Activated effector memory CD4-positive, alpha-beta T cell treated with anti-CD3 and anti-CD28 coated beads, Interleukin-2, amount 50 U/mL, for 16 hours (primary cell): ENCODE measurements at regions not wholly inside any gene's neighbourhood (a gene's known extent, or its start where the extent isn't known, plus 50 kb on each side); places are given as distances from the start of the nearest gene placed in this dataset.

Source experiments
- DNase-seq: peaks from one replicate; pipeline ENCODE4 v3.0.0-alpha.2; 2020

GRCh38 chr5:155303120-155303519, 289.6 kb downstream of the KIF4B start:
- DNase-seq: no peak

- DNase-seq: no peak
Measured at GRCh38 chr5:155307229-155307628, 293.7 kb downstream of the KIF4B start.

- no peak for DNase-seq
Measured at GRCh38 chr5:155308289-155308688, 294.7 kb downstream of the KIF4B start.

GRCh38 chr5:155309021-155309746, 295.6 kb downstream of the KIF4B start:
- DNase-seq: no peak

- DNase-seq: no peak
Measured at GRCh38 chr5:155311721-155312120, 298.2 kb downstream of the KIF4B start.

GRCh38 chr5:155313518-155313917, 300.0 kb downstream of the KIF4B start:
- no peak for DNase-seq

- DNase-seq: no peak
Measured at GRCh38 chr5:155316070-155316714, 302.6 kb downstream of the KIF4B start.

GRCh38 chr5:155332618-155333017, 319.1 kb downstream of the KIF4B start:
- DNase-seq: no peak

GRCh38 chr5:155342956-155343355, 329.4 kb downstream of the KIF4B start:
- DNase-seq: no peak

- no peak for DNase-seq
Measured at GRCh38 chr5:155343468-155343867, 329.9 kb downstream of the KIF4B start.

GRCh38 chr5:155353231-155353630, 339.7 kb downstream of the KIF4B start:
- DNase-seq: no peak

- no peak for DNase-seq
Measured at GRCh38 chr5:155366096-155366495, 352.5 kb downstream of the KIF4B start.

- no peak for DNase-seq
Measured at GRCh38 chr5:155367841-155368240, 354.3 kb downstream of the KIF4B start.

- no peak for DNase-seq
Measured at GRCh38 chr5:155368490-155368889, 354.9 kb downstream of the KIF4B start.

- no peak for DNase-seq
Measured at GRCh38 chr5:155380480-155380879, 366.9 kb downstream of the KIF4B start.

GRCh38 chr5:155381654-155382053, 368.1 kb downstream of the KIF4B start:
- DNase-seq: no peak

- no peak for DNase-seq
Measured at GRCh38 chr5:155389498-155389897, 375.9 kb downstream of the KIF4B start.

- no peak for DNase-seq
Measured at GRCh38 chr5:155394727-155395126, 381.2 kb downstream of the KIF4B start.

- DNase-seq: no peak
Measured at GRCh38 chr5:155402927-155403640, 389.5 kb downstream of the KIF4B start.

GRCh38 chr5:155406815-155407214, 393.3 kb downstream of the KIF4B start:
- DNase-seq: no peak

GRCh38 chr5:155408465-155408864, 394.9 kb downstream of the KIF4B start:
- no peak for DNase-seq

GRCh38 chr5:155416765-155417164, 403.2 kb downstream of the KIF4B start:
- DNase-seq: no peak

- no peak for DNase-seq
Measured at GRCh38 chr5:155418960-155419579, 405.5 kb downstream of the KIF4B start.

GRCh38 chr5:155430192-155430591, 416.6 kb downstream of the KIF4B start:
- no peak for DNase-seq
